ENCODE measurements at regions not wholly inside any gene's neighbourhood (a gene's known extent, or its start where the extent isn't known, plus 50 kb on each side); places are given as distances from the start of the nearest gene placed in this dataset.

DNA sequence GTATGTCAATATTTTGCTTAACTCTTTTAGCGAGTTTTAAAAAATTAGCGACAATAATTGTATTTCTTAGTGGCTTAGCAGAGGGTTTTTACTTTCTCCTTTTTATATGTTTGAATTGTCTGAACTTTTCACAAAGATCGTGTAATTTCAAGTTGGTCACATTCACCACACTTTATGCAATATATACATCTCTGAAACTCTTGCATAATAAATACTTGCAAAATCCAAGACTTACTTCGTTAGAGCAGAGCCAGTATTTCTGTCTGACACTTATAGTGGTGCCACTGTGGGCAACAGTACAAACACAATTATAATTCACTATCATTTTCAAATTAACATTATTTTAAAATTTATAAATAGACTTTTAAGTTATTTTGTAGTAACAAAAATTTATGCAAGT is 62.0 kb downstream of the SUCNR1 start:
- no peak for DNase-seq (ENCODE audit: low read depth in 2 of 2)

DNA sequence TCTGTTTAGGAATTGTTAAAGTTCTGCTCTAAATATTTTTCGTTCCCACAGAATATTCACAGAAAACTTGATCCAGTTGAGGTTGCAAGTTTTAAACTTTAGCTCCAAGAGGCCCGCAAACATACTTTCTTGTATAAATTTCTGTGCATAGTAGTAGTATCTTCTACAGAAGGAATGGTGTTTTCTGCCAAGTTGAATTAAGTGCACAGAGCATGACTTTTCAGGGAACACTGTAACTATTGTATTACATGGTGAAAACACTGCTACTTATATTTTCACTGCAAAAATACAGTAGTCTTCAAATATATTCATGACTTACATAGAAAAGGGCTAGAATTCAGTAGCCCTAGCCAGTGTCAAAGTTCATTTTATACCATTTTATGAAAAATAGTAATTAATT is 67.0 kb downstream of the SUCNR1 start:
- no peak for DNase-seq (ENCODE audit: low read depth in 2 of 2)

DNA sequence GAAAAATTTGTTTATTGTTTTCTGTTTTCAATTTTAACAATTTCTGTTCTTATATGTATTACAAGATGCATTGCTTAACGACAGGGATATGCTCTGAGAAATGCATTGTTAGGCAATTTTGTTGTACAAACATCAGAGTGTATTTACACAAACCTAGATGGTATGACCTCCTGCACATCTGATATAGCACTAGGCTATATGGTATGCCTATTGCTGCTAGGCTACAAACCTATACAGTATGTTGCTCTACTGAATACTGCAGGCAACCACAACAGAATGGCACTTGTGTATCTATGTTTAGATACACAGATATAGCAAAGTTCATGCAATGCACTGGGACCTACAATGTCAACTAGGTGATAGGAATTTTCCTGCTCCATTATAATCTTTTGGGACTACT is 70.1 kb downstream of the SUCNR1 start:
- no peak for DNase-seq (ENCODE audit: low read depth in 2 of 2)

- DNase-seq (ENCODE audit: low read depth in 2 of 2) = no peak
Measured at GRCh38 chr3:151944356-151944755, 70.9 kb downstream of the SUCNR1 start.

DNA sequence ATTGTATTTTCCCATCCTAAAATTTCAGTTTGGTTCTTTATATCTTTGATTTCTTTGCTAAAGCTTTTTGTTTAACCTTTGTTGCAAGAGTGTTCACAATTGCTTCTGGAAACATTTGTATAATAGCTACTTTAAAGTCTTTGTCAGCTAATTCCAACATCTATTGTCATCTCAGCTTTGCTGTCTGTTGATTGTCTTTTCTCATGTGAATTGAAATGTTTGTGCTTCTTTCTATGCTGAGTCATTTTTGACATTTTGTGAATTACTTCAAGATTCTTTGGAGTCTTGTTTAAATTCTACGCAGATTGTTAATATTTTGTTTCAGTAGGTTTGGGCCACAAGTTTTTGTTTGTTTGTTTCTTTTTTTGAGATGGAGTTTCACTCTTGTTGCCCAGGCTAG is 73.2 kb downstream of the SUCNR1 start:
- no peak for DNase-seq (ENCODE audit: low read depth in 2 of 2)

DNA sequence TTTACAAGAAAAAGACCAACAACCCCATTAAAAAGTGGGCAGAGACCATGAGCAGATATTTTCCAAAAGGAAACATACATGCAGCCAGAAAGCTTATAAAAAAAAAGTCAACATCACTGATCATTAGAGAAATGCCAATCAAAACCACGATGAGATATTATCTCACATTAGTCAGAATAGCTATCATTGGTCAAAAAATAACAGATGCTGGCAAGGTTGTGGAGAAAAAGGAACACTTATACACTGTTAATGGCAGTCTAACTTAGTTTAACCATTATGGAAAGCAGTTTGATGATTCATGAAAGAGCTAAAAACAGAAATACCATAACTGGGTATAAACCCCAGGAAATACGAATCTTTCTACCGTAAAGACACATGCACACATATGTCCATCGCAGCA is 76.3 kb downstream of the SUCNR1 start:
- DNase-seq (ENCODE audit: low read depth in 2 of 2) = no peak

DNA sequence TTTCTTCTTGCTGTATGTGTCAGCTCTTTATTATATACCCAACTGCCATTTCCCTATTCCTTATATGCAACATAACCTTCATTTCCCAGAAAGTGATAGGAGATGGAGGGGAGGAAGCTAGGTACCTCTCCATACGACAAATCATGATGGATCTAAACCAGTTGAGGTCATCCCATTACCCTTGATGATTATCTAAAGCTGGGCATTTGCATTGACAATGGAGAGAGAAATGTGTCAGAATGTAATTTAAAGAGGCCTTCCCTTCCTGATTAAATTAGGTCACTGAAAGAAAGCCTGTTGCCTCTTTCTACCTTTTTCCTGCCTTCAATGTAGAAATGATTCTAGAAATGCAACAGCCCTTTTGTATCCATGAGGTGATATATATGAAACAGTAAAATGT is 81.9 kb downstream of the SUCNR1 start:
- no peak for DNase-seq (ENCODE audit: low read depth in 2 of 2)

DNA sequence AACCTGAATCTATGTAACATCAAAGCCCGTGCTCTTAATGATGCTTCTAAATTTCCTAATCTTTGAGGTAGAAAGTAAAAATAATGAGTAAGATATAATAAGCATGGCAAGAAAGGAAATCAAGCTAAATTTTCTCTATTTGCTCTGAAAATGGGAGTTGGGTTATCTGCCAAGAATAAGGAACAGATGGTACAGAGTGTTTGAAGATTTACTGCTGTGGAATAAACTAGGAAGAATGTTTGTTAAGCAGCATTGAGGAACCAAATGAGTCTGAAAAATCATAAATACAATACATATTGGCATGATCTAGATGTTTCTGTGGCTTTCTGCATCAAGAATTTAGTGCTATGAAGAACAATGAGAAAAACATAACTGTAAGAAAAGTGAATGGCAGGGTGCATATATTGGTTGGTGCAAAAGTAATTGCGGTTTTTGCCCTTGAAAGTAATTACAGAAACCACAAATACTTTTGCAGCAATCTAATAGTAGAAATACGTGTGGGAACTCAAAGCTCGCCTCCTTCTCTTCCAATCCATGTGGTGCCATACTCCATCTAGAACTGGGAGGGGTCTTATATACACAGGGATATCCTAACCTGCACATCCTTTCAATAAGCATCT is 87.6 kb downstream of the SUCNR1 start:
- no peak for DNase-seq (ENCODE audit: low read depth in 2 of 2)

GRCh38 chr3:151962352-151962751 is 88.9 kb downstream of the SUCNR1 start:
- DNase-seq (ENCODE audit: low read depth in 2 of 2) = no peak

GRCh38 chr3:151962912-151963311 is 89.5 kb downstream of the SUCNR1 start:
- DNase-seq (ENCODE audit: low read depth in 2 of 2) = no peak

- no peak for DNase-seq (ENCODE audit: low read depth in 2 of 2)
Measured at GRCh38 chr3:151964743-151965142, 91.3 kb downstream of the SUCNR1 start.

GRCh38 chr3:151969026-151969642 is 95.7 kb downstream of the SUCNR1 start:
- no peak for DNase-seq (ENCODE audit: low read depth in 2 of 2)

GRCh38 chr3:151971814-151972579 is 98.6 kb downstream of the SUCNR1 start:
- DNase-seq (ENCODE audit: low read depth in 2 of 2) = no peak

DNA sequence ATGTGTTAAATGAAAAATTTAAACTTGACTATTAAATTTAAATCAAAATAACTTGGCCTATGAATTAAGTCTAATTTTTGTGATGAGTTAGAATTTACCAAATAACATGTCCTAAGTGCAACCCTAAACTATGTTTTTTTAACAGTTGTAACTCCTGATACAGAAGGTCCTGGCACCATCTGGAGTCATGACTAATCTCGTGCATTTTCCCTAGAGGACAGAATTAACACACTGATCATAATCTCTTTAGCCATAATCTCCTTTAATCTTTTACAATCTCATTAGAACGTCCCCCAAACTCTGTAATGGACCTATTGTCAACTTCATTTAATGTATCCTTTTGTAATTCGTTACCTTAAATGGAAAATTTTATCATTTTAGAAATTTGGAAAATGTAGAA is 100.6 kb downstream of the SUCNR1 start:
- no peak for DNase-seq (ENCODE audit: low read depth in 2 of 2)

DNA sequence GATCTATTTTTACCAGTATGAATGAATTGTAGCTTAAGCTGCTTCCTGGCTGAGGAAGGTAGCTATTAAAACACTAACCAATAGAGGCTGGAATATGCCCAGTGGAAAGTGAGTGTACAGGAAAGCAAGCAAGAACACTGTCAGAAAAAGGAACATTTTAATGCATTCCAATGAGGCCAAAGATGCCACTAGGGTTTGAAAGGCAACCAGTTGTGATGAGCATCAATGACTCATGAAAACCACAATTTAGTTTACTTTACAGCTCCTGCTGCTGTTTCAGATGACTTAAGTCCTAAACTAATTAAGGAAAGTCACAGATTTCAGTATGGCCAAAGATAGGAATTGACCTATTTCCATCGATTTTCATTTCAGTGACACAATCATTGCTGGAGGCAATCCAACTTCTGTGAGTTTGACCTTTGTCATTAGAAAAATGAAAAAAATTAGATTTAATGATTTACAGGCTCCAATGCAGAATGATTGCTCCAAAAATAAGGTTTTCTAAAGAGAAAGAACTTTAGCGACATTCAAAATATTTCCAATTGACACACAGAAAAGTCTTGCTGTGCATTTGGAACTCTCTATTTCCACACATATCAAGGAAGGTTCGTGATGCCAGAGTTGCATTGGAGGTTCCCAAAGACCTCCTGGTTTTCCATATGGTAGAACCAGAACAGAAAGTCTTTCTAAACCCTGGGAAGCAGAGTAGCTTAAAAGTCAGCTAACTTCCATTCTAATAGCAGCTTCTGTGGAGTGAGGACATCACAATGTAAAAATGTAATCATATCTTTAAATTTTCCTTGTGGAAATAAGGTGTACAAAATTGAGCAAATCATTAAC is 103.0 kb downstream of the SUCNR1 start:
- no peak for DNase-seq (ENCODE audit: low read depth in 2 of 2)

- no peak for DNase-seq (ENCODE audit: low read depth in 2 of 2)
Measured at GRCh38 chr3:151979906-151980305, 106.5 kb downstream of the SUCNR1 start.

- DNase-seq (ENCODE audit: low read depth in 2 of 2) = no peak
Measured at GRCh38 chr3:151983538-151983937, 110.1 kb downstream of the SUCNR1 start.

- DNase-seq (ENCODE audit: low read depth in 2 of 2) = no peak
Measured at GRCh38 chr3:151985787-151986430, 112.5 kb downstream of the SUCNR1 start.

DNA sequence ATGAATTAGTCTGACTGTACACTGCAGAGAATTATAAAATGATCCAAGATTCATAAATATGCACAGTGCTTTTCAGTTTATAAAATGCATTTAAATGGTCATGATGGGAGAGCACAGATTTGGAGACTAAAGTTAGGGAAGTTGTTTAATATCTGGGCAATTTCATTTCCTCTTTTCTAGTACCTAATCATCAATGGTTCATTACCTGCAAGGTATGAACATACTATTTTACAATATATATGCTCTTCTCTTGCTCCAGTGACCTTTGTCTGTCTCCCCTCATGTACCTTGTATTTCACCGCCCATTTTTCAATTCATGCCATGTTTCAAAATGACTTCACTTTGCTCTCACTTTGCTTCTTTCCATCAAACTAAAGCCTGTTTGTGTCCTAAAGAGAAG is 114.5 kb downstream of the SUCNR1 start:
- DNase-seq (ENCODE audit: low read depth in 2 of 2) = no peak

DNA sequence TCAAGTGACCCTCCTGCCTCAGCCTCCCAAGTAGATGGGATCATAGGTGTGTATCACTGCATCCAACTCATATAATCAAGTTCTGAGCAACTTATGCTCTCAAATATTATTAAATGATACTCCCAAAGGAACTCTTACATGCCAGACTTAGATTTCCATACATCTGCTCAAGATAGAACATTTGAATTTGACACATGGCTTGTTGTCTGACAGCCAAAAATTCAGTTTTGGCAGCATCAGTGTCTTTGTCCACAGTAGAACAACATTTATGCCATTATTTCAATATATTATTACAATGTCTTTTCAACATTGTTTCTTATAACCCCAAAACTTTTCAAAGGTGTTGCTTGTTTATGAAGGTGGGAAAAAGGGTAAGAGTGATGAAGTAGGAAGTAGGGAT is 116.2 kb downstream of the SUCNR1 start:
- no peak for DNase-seq (ENCODE audit: low read depth in 2 of 2)

DNA sequence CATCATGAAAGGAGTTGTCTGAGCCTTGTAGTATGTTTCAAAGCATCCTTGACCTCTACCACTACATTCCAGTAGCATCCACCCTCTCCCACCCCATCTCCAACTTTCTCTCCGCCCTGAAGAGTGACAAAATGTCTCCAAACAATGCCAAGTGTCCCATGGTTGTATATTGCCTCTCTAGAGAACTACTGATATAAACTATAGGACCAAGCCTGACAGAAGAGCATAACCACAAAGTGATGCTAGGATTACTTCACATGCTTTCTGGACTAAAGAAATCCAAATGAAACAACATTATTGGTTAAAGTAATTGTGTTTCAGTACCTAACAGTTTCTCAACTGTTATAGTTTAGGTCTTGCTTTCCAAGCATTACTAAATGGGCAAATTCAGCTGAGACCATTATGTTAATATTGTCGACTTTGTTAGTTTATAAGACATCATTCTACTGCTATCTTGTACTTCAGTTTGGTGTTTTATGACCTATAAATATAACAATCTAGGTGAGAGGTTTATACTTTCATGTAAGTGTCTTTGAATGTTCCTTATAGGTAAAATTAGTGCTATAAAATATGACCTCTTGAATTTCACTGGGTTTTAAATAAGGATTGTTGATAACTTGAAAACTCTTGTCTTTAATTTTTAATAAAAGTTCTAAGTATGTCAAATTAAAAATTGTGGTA is 117.4 kb downstream of the SUCNR1 start:
- DNase-seq (ENCODE audit: low read depth in 2 of 2) = no peak

All from stimulated activated CD4-positive, alpha-beta T cell treated with anti-CD3 and anti-CD28 coated beads, Interleukin-1b, Interleukin-23, amount 100 ng/mL, for 4 hours (primary cell).